ENCODE measurements at regions not wholly inside any gene's neighbourhood (a gene's known extent, or its start where the extent isn't known, plus 50 kb on each side); places are given as distances from the start of the nearest gene placed in this dataset.

- TF ChIP-seq CTCF (IDR thresholded peaks at IDR 0.05) (no peak), POLR2A (IDR thresholded peaks at IDR 0.05) (no peak)
Measured at GRCh38 chrX:40373025-40373424, 207.7 kb upstream of the ATP6AP2 start.

All from testis (tissue), 2 donors.